ENCODE measurements at regions not wholly inside any gene's neighbourhood (a gene's known extent, or its start where the extent isn't known, plus 50 kb on each side); places are given as distances from the start of the nearest gene placed in this dataset.

- DNase-seq = no peak
Observed at GRCh38 chr1:177784936-177785335, 184.9 kb downstream of the SEC16B start.

- DNase-seq = no peak
Observed at GRCh38 chr1:177784409-177784808, 185.4 kb downstream of the SEC16B start.

GRCh38 chr1:177783051-177783450 is 186.8 kb downstream of the SEC16B start:
- DNase-seq = no peak

- peak; percentile 24 for DNase-seq
Observed at GRCh38 chr1:177780096-177780700, 189.7 kb downstream of the SEC16B start.

GRCh38 chr1:177779166-177779965 is 190.5 kb downstream of the SEC16B start:
- no peak for DNase-seq

- no peak for DNase-seq
Observed at GRCh38 chr1:177775924-177776323, 193.9 kb downstream of the SEC16B start.

- no peak for DNase-seq
Observed at GRCh38 chr1:177772386-177772960, 197.4 kb downstream of the SEC16B start.

GRCh38 chr1:177771688-177772087 is 198.2 kb downstream of the SEC16B start:
- no peak for DNase-seq

- DNase-seq = no peak
Observed at GRCh38 chr1:177770096-177770495, 199.8 kb downstream of the SEC16B start.

- no peak for DNase-seq
Observed at GRCh38 chr1:177755851-177756560, 213.9 kb downstream of the SEC16B start.

GRCh38 chr1:177754603-177755002 is 215.3 kb downstream of the SEC16B start:
- no peak for DNase-seq

GRCh38 chr1:177753655-177754054 is 216.2 kb downstream of the SEC16B start:
- DNase-seq = no peak

GRCh38 chr1:177748080-177748801 is 221.6 kb downstream of the SEC16B start:
- no peak for DNase-seq

GRCh38 chr1:177746155-177746554 is 223.7 kb downstream of the SEC16B start:
- no peak for DNase-seq

GRCh38 chr1:177744906-177745305 is 225.0 kb downstream of the SEC16B start:
- DNase-seq = no peak

- DNase-seq = no peak
Observed at GRCh38 chr1:177741476-177741875, 228.4 kb downstream of the SEC16B start.

- DNase-seq = no peak
Observed at GRCh38 chr1:177739780-177740179, 230.1 kb downstream of the SEC16B start.

GRCh38 chr1:177737456-177737855 is 232.4 kb downstream of the SEC16B start:
- no peak for DNase-seq

GRCh38 chr1:177732178-177732577 is 237.7 kb downstream of the SEC16B start:
- DNase-seq = no peak

- DNase-seq = no peak
Observed at GRCh38 chr1:177729646-177730045, 240.2 kb downstream of the SEC16B start.

- no peak for DNase-seq
Observed at GRCh38 chr1:177723533-177723932, 246.3 kb downstream of the SEC16B start.

GRCh38 chr1:177710696-177711620 is 258.9 kb downstream of the SEC16B start:
- no peak for DNase-seq

Data from MV-4-11 (cell line).